Calu3 (cell line): ENCODE measurements at regions not wholly inside any gene's neighbourhood (a gene's known extent, or its start where the extent isn't known, plus 50 kb on each side); places are given as distances from the start of the nearest gene placed in this dataset.
"Not testable (repeated sequence)": the region's sequence is repeated elsewhere in the genome, so short reads cannot be mapped to it uniquely, and the experiment has no call there.

Source experiments
- BruUV-seq: library from RNA; stranded (reverse); fragments of 400-500 nt; replicated peaks from 2 replicates; lab custom pipeline; 2021; lab: Mats Ljungman, UMichigan
- CTCF ChIA-PET: fragments of 300-600 bp; sonication (Branson Sonifier 250); formaldehyde crosslinking; loops from one replicate; lab custom pipeline; 2022; ENCODE audit warnings: antibody characterized with exemption; lab: Charles Lee
- DNase-seq: peaks from one replicate; pipeline ENCODE4 v3.0.0; 2022
- H3K27ac Mint-ChIP-seq: one replicate; pipeline ENCODE4 v1.8.0; 2022; ENCODE audit warnings: mixed read lengths; ENCODE audit not compliant: unreplicated experiment
- H3K27me3 Mint-ChIP-seq: one replicate; pipeline ENCODE4 v1.8.0; 2022; ENCODE audit warnings: mixed read lengths; ENCODE audit not compliant: unreplicated experiment
- H3K36me3 Mint-ChIP-seq: one replicate; pipeline ENCODE4 v1.8.0; 2022; ENCODE audit warnings: mild to moderate bottlenecking, moderate library complexity, mixed read lengths; ENCODE audit not compliant: insufficient read depth, unreplicated experiment
- H3K4me1 Mint-ChIP-seq: one replicate; pipeline ENCODE4 v1.8.0; 2022; ENCODE audit warnings: mild to moderate bottlenecking, low read depth, mixed read lengths; ENCODE audit not compliant: unreplicated experiment
- H3K4me3 Mint-ChIP-seq: one replicate; pipeline ENCODE4 v1.8.0; 2022; ENCODE audit warnings: mild to moderate bottlenecking, low read depth, moderate library complexity, mixed read lengths; ENCODE audit not compliant: unreplicated experiment
- H3K9me3 Mint-ChIP-seq: one replicate; pipeline ENCODE4 v1.8.0; 2022; ENCODE audit warnings: low read depth, mixed read lengths; ENCODE audit not compliant: unreplicated experiment
- CTCF ChIP-seq: fragments of 200-600 bp; IDR thresholded peaks from one replicate; pipeline ENCODE4 v1.8.0; 2022; ENCODE audit warnings: antibody characterized with exemption; ENCODE audit not compliant: unreplicated experiment
- intact Hi-C: fragments of 100-400 bp; cut with micrococcal nuclease; formaldehyde crosslinking; loops from one replicate; pipeline ENCODE4 v1.10.0; 2022; ENCODE audit not compliant: unreplicated experiment

- intact Hi-C loops, result no loop called here
- CTCF ChIA-PET, result no interaction called here
- no peaks in the 10 kb centered on the region for H3K4me1 Mint-ChIP-seq
- peaks cover 2% of the 10 kb centered on the region for H3K9me3 Mint-ChIP-seq
- DNase-seq, result no peak
- no peaks in the 10 kb centered on the region for H3K27me3 Mint-ChIP-seq
- no TSS peak for BruUV-seq
- no peak overlapping the region for H3K4me3 Mint-ChIP-seq
- TF ChIP-seq CTCF, result no peak
- no peak overlapping the region for H3K27ac Mint-ChIP-seq
- H3K36me3 Mint-ChIP-seq, result no peaks in the 10 kb centered on the region
Measured at GRCh38 chr3:166637984-166638530, 742.0 kb downstream of the ZBBX start.

- intact Hi-C loops, result no loop called here
- Mint-ChIP-seq H3K9me3 (peaks cover 4% of the 10 kb centered on the region), H3K27ac (no peak overlapping the region), H3K36me3 (no peaks in the 10 kb centered on the region), H3K4me3 (no peak overlapping the region), H3K4me1 (no peaks in the 10 kb centered on the region), H3K27me3 (no peaks in the 10 kb centered on the region)
- CTCF ChIA-PET, result no interaction called here
- TF ChIP-seq CTCF, result no peak
- DNase-seq, result no peak
- BruUV-seq, result no TSS peak
Measured at GRCh38 chr3:166634091-166634746, 745.9 kb downstream of the ZBBX start.

DNA sequence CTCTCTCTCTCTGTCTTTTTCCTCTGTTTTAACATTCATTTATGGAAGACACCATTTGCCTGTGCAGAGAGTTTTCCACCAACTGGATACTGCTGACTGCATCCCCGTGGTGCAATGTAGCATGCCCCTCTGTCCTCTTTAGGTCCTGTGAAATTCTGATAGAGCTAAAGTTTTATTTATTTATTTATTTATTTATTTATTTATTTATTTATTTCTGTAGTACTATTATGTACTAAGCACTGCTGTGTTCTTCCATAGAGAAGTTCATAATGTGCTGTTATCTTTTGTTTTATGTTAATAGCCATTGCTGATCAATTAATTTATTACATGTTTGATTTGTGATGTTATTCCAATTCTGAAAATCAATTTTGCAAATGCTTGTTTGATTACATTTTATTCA lies 749.9 kb downstream of the ZBBX start:
- peaks cover 7% of the 10 kb centered on the region for H3K9me3 Mint-ChIP-seq
- intact Hi-C loops, result no loop called here
- no peak for TF ChIP-seq CTCF
- H3K4me3 Mint-ChIP-seq, result no peak overlapping the region
- no peaks in the 10 kb centered on the region for H3K4me1 Mint-ChIP-seq
- DNase-seq, result no peak
- CTCF ChIA-PET, result no interaction called here
- H3K27me3 Mint-ChIP-seq, result no peaks in the 10 kb centered on the region
- H3K27ac Mint-ChIP-seq, result no peak overlapping the region
- no TSS peak for BruUV-seq
- H3K36me3 Mint-ChIP-seq, result peaks cover 4% of the 10 kb centered on the region

DNA sequence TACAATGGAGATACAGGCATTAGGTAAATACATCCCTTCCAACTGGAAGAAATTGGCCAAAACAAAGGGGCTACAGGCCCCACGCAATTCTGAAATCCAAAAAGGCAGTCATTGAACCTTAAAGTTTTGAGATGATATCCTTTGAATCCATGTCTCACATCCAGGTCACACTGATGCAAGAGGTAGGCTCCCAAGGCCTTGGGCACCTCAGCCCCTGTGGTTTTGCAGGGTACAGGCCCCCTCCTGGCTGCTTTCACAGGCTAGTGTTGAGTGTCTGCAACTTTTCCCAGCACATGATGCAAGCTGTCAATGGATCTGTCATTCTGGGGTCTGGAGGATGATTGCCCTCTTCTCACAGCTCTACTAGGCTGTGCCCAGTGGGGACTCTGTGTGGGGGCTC lies 766.7 kb downstream of the ZBBX start:
- Mint-ChIP-seq H3K27ac (no peak overlapping the region), H3K27me3 (no peaks in the 10 kb centered on the region), H3K9me3 (peaks cover 8% of the 10 kb centered on the region), H3K36me3 (no peaks in the 10 kb centered on the region), H3K4me3 (no peak overlapping the region), H3K4me1 (no peaks in the 10 kb centered on the region)
- no peak for DNase-seq
- BruUV-seq, result no TSS peak
- intact Hi-C loops, result no loop called here
- CTCF ChIA-PET, result no interaction called here
- TF ChIP-seq CTCF, result no peak

GRCh38 chr3:166612761-166613160 lies 767.3 kb downstream of the ZBBX start:
- DNase-seq, H3K36me3 Mint-ChIP-seq, H3K4me3 Mint-ChIP-seq, CTCF ChIA-PET, H3K4me1 Mint-ChIP-seq, H3K27me3 Mint-ChIP-seq, intact Hi-C loops, H3K9me3 Mint-ChIP-seq, H3K27ac Mint-ChIP-seq, BruUV-seq: not testable (repeated sequence)
